Fibroblast of lung (primary cell): ENCODE measurements at regions not wholly inside any gene's neighbourhood (a gene's known extent, or its start where the extent isn't known, plus 50 kb on each side); places are given as distances from the start of the nearest gene placed in this dataset.

Experiments
- DNase-seq, 2 donors: peaks; one replicate each; pipeline versions ENCODE4 v3.0.0 to v3.0.0-alpha.2; 2010; ENCODE audit warnings: low read depth in 2 of 2
- H2AFZ ChIP-seq: 2 replicates; pipeline ENCODE4 v1.5.1; 2012; ENCODE audit warnings: low read length, control low read depth, inconsistent platforms
- H3K27ac ChIP-seq: 2 replicates; pipeline ENCODE4 v1.5.1; 2011; ENCODE audit warnings: low read length, control low read depth; ENCODE audit not compliant: insufficient read depth
- H3K27me3 ChIP-seq: 2 replicates; pipeline ENCODE4 v1.5.1; 2011; ENCODE audit warnings: mild to moderate bottlenecking, low read length; ENCODE audit not compliant: control insufficient read depth, insufficient read depth
- H3K36me3 ChIP-seq: 2 replicates; pipeline ENCODE4 v1.5.1; 2011; ENCODE audit warnings: low read length; ENCODE audit not compliant: control insufficient read depth, insufficient read depth
- H3K4me1 ChIP-seq: 2 replicates; pipeline ENCODE4 v1.5.1; 2011; ENCODE audit warnings: low read length; ENCODE audit not compliant: control insufficient read depth, insufficient read depth; ENCODE audit errors: extremely low read depth
- H3K4me2 ChIP-seq: 2 replicates; pipeline ENCODE4 v1.5.1; 2011; ENCODE audit warnings: low read length, control low read depth; ENCODE audit not compliant: insufficient read depth; ENCODE audit errors: extremely low read depth
- H3K4me3 ChIP-seq, 4 experiments: fragments of 200-600 bp in 1 of 4; sonication (generic) in 1 of 4; replicated peaks in 1 of 4; 2 replicates each; pipeline ENCODE4 v1.5.1; 2011 to 2016; ENCODE audit warnings: low read length in 4 of 4, low read depth in 3 of 4, mild to moderate bottlenecking in 3 of 4, control low read depth in 2 of 4, inconsistent platforms in 1 of 4, mixed read lengths in 1 of 4; ENCODE audit not compliant: insufficient read depth in 1 of 4; ENCODE audit errors: control extremely low read depth in 1 of 4
- H3K79me2 ChIP-seq: 2 replicates; pipeline ENCODE4 v1.5.1; 2012; ENCODE audit warnings: mild to moderate bottlenecking, low read length, inconsistent platforms; ENCODE audit not compliant: control insufficient read depth, insufficient read depth
- H3K9ac ChIP-seq: 2 replicates; pipeline ENCODE4 v1.5.1; 2011; ENCODE audit warnings: mild to moderate bottlenecking, low read length, control low read depth; ENCODE audit not compliant: insufficient read depth
- H3K9me3 ChIP-seq: 2 replicates; pipeline ENCODE4 v1.5.1; 2012; ENCODE audit warnings: low read depth, low read length; ENCODE audit not compliant: control insufficient read depth, insufficient read depth
- H4K20me1 ChIP-seq: 2 replicates; pipeline ENCODE4 v1.5.1; 2011; ENCODE audit warnings: low read length; ENCODE audit not compliant: control insufficient read depth, insufficient read depth; ENCODE audit errors: extremely low read depth
- CTCF ChIP-seq, 2 donors: IDR thresholded peaks in 1 of 2; conservative IDR thresholded peaks in 1 of 2; 1 replicate in 1 of 2; 2 replicates in 1 of 2; pipeline ENCODE4 v1.5.1; 2011 to 2012; ENCODE audit warnings: low read length in 2 of 2, control low read depth in 1 of 2, inconsistent platforms in 1 of 2, low read depth in 1 of 2, mild to moderate bottlenecking in 1 of 2
- EZH2 ChIP-seq: IDR thresholded peaks from 2 replicates; pipeline ENCODE4 v1.5.1; 2012; ENCODE audit warnings: low read length, control low read depth, mild to moderate bottlenecking; ENCODE audit errors: missing control alignments

DNA sequence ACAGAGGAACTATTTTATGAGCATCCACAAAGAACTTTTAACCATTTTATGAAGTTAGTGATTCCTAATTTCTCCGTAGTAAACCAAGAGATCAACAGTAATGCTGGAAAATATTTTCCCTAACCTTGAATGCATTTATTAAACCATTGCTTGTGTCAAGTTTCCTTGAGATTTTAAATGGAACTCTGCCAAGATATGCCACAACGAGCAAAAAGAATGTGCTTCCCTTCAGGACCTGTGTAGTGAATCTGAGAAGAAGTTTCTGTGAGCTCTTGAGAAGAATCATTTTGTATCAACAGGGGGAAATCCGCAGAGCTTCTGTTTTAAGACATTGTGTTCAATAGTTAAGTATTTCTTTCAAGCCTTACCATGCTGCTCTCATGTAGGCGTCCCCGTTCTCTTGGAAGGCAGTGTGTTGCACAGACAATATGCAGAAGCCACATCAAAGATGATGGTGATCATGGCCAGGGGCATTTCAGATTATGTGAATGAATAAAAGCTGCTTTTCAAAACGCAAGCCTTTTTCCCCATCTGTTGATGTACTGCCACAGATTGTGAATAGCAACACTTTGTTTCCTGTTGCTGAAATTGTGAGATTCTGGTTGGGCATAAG, 439.8 kb downstream of the BMP2 start:
- TF ChIP-seq CTCF (conservative IDR thresholded peaks at IDR 0.05 in 1 of 2, IDR thresholded peaks at IDR 0.05 in 1 of 2; ENCODE audit: low read depth in 1 of 2, low read length in 2 of 2) (no peak), EZH2 (no peak)

GRCh38 chr20:7210910-7211309, 443.4 kb downstream of the BMP2 start:
- Histone ChIP-seq H3K27me3 (no peaks in the 10 kb centered on the region), H3K9ac (no peak overlapping the region), H3K36me3 (no peaks in the 10 kb centered on the region), H3K9me3 (no peaks in the 10 kb centered on the region), H3K4me1 (no peaks in the 10 kb centered on the region), H3K79me2 (no peaks in the 10 kb centered on the region), H3K27ac (no peak overlapping the region), H3K4me3 (no peak overlapping the region), H4K20me1 (no peaks in the 10 kb centered on the region), H2AFZ (no peak overlapping the region), H3K4me2 (no peak overlapping the region)
- TF ChIP-seq EZH2 (no peak), CTCF (conservative IDR thresholded peaks at IDR 0.05 in 1 of 2, IDR thresholded peaks at IDR 0.05 in 1 of 2; ENCODE audit: low read depth in 1 of 2, low read length in 2 of 2) (no peak)
- DNase-seq: no peak

More for the DNA sequence above, 439.8 kb downstream of the BMP2 start:
- Histone ChIP-seq H3K27me3 (no peaks in the 10 kb centered on the region), H3K4me2 (no peak overlapping the region), H3K4me1 (no peaks in the 10 kb centered on the region), H2AFZ (no peak overlapping the region), H3K36me3 (no peaks in the 10 kb centered on the region), H4K20me1 (no peaks in the 10 kb centered on the region), H3K79me2 (no peaks in the 10 kb centered on the region), H3K27ac (no peak overlapping the region), H3K4me3 (no peak overlapping the region), H3K9me3 (no peaks in the 10 kb centered on the region), H3K9ac (no peak overlapping the region)
- peak in 1 of 2 donors; percentile 36 for DNase-seq

DNA sequence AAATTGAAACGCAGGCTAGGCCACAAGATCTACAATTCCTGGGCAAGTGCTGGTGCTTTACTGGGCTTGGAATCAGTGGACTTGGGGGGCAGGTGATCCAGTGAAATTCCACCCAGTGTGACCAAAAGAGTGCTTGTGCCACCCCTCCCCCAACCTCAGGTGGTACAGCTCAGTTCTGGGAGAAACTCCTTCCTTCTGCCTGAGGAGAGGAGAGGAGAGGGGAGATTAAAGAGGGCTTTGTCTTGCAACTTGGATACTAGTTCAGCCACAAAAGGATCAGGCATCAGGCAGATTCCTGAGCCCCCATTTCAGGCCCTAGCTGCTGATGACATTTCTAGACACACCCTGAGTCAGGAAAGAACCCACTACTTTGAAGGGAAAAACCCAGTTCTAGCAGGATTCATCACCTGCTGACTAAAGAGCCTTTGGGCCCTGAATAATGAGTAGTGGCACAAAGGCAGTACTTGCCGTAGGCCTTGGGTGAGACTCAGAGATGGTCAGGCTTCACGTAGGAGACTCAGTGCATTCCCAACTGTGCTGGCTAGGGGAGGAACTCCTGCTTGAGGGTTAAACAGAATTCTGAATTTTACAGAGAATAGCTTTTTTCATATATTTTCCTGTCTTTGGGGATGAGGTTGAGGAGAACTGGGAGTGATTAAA, 446.7 kb downstream of the BMP2 start:
- Histone ChIP-seq H3K4me1 (no peaks in the 10 kb centered on the region), H3K9me3 (no peaks in the 10 kb centered on the region), H2AFZ (no peak overlapping the region), H4K20me1 (no peaks in the 10 kb centered on the region), H3K36me3 (no peaks in the 10 kb centered on the region), H3K27me3 (no peaks in the 10 kb centered on the region), H3K4me2 (no peak overlapping the region), H3K9ac (no peak overlapping the region), H3K79me2 (no peaks in the 10 kb centered on the region), H3K27ac (no peak overlapping the region), H3K4me3 (no peak overlapping the region)
- TF ChIP-seq CTCF (conservative IDR thresholded peaks at IDR 0.05 in 1 of 2, IDR thresholded peaks at IDR 0.05 in 1 of 2; ENCODE audit: low read depth in 1 of 2, low read length in 2 of 2) (no peak), EZH2 (no peak)
- DNase-seq: no peak
